ENCODE measurements at regions not wholly inside any gene's neighbourhood (a gene's known extent, or its start where the extent isn't known, plus 50 kb on each side); places are given as distances from the start of the nearest gene placed in this dataset.

GRCh38 chr2:58520903-58521302 lies 279.8 kb upstream of the FANCL start:
- intact Hi-C loops (cut with DNase I, micrococcal nuclease), result no loop called here
- no peaks in the 10 kb centered on the region for H3K9me3 Mint-ChIP-seq (ENCODE audit: low read depth)

GRCh38 chr2:58517881-58518280 lies 276.8 kb upstream of the FANCL start:
- ChIA-PET POLR2A (no interaction called here), CTCF (no interaction called here)
- Mint-ChIP-seq H3K4me3 (no peak overlapping the region), H3K27ac (no peak overlapping the region), H3K27me3 (no peaks in the 10 kb centered on the region), H3K4me1 (no peaks in the 10 kb centered on the region), H3K9me3 (ENCODE audit: low read depth) (no peaks in the 10 kb centered on the region), H3K36me3 (ENCODE audit: low read depth) (no peaks in the 10 kb centered on the region)
- ATAC-seq, result no peak
- DNase-seq, result no peak
- intact Hi-C loops (cut with DNase I, micrococcal nuclease), result no loop called here

More at GRCh38 chr2:58520903-58521302, 279.8 kb upstream of the FANCL start:
- H3K27ac Mint-ChIP-seq, result no peak overlapping the region
- POLR2A ChIA-PET, result no interaction called here
- DNase-seq, result no peak
- peaks cover under 1% of the 10 kb centered on the region for H3K27me3 Mint-ChIP-seq
- CTCF ChIA-PET, result interaction anchor here (0.7 to 0.9 kb wide), 2 partner anchors 51 to 268 kb away, joined by 3 read pairs; no protein-coding TSS in a partner anchor
- ATAC-seq, result no peak
- no peak overlapping the region for H3K4me3 Mint-ChIP-seq
- no peaks in the 10 kb centered on the region for H3K4me1 Mint-ChIP-seq
- H3K36me3 Mint-ChIP-seq (ENCODE audit: low read depth), result no peaks in the 10 kb centered on the region

- intact Hi-C loops (cut with DNase I, micrococcal nuclease), result no loop called here
- CTCF ChIA-PET, result interaction anchor here (1.1 kb wide), 1 partner anchor 671 kb away, joined by 4 read pairs; no protein-coding TSS in a partner anchor
- no peak for ATAC-seq
- no peak overlapping the region for H3K4me3 Mint-ChIP-seq
- POLR2A ChIA-PET, result no interaction called here
- no peak for DNase-seq
- H3K36me3 Mint-ChIP-seq (ENCODE audit: low read depth), result no peaks in the 10 kb centered on the region
- no peaks in the 10 kb centered on the region for H3K4me1 Mint-ChIP-seq
- no peaks in the 10 kb centered on the region for H3K9me3 Mint-ChIP-seq (ENCODE audit: low read depth)
- H3K27ac Mint-ChIP-seq, result no peak overlapping the region
- H3K27me3 Mint-ChIP-seq, result no peaks in the 10 kb centered on the region
Observed at GRCh38 chr2:58516695-58517094, 275.6 kb upstream of the FANCL start.

GRCh38 chr2:58515827-58516573 lies 274.9 kb upstream of the FANCL start:
- Mint-ChIP-seq H3K27ac (no peak overlapping the region), H3K4me1 (no peaks in the 10 kb centered on the region), H3K36me3 (ENCODE audit: low read depth) (no peaks in the 10 kb centered on the region), H3K9me3 (ENCODE audit: low read depth) (no peaks in the 10 kb centered on the region), H3K4me3 (no peak overlapping the region), H3K27me3 (no peaks in the 10 kb centered on the region)
- DNase-seq (peak; percentile 17), ATAC-seq (peak; percentile 85)
- intact Hi-C loops (cut with DNase I, micrococcal nuclease), result no loop called here
- ChIA-PET CTCF (interaction anchor here (1.1 kb wide), 1 partner anchor 671 kb away, joined by 4 read pairs; no protein-coding TSS in a partner anchor), POLR2A (interaction anchor here (0.6 kb wide), 1 partner anchor 259 kb away, joined by 3 read pairs; no protein-coding TSS in a partner anchor)

- intact Hi-C loops (cut with DNase I, micrococcal nuclease), result no loop called here
- Mint-ChIP-seq H3K9me3 (ENCODE audit: low read depth) (no peaks in the 10 kb centered on the region), H3K36me3 (ENCODE audit: low read depth) (no peaks in the 10 kb centered on the region), H3K27ac (no peak overlapping the region), H3K27me3 (no peaks in the 10 kb centered on the region), H3K4me3 (no peak overlapping the region), H3K4me1 (no peaks in the 10 kb centered on the region)
- ChIA-PET POLR2A (no interaction called here), CTCF (interaction anchor here (1.3 kb wide), 1 partner anchor 18 kb away, joined by 3 read pairs; no protein-coding TSS in a partner anchor)
- no peak for ATAC-seq
- no peak for DNase-seq
Observed at GRCh38 chr2:58514252-58514651, 273.1 kb upstream of the FANCL start.

- Mint-ChIP-seq H3K27ac (no peak overlapping the region), H3K4me3 (no peak overlapping the region), H3K36me3 (ENCODE audit: low read depth) (no peaks in the 10 kb centered on the region), H3K9me3 (ENCODE audit: low read depth) (no peaks in the 10 kb centered on the region), H3K4me1 (no peaks in the 10 kb centered on the region), H3K27me3 (no peaks in the 10 kb centered on the region)
- ChIA-PET POLR2A (no interaction called here), CTCF (no interaction called here)
- intact Hi-C loops (cut with DNase I, micrococcal nuclease), result no loop called here
- DNase-seq, result no peak
- ATAC-seq, result no peak
Observed at GRCh38 chr2:58512878-58513277, 271.8 kb upstream of the FANCL start.

- intact Hi-C loops (cut with DNase I, micrococcal nuclease), result no loop called here
- no peak for ATAC-seq
- H3K27ac Mint-ChIP-seq, result no peak overlapping the region
- no peaks in the 10 kb centered on the region for H3K4me1 Mint-ChIP-seq
- H3K9me3 Mint-ChIP-seq (ENCODE audit: low read depth), result no peaks in the 10 kb centered on the region
- no peak for DNase-seq
- H3K27me3 Mint-ChIP-seq, result no peaks in the 10 kb centered on the region
- H3K4me3 Mint-ChIP-seq, result no peak overlapping the region
- ChIA-PET POLR2A (no interaction called here), CTCF (no interaction called here)
- no peaks in the 10 kb centered on the region for H3K36me3 Mint-ChIP-seq (ENCODE audit: low read depth)
Observed at GRCh38 chr2:58508006-58508405, 266.9 kb upstream of the FANCL start.

- CTCF ChIA-PET, result no interaction called here
- Mint-ChIP-seq H3K9me3 (ENCODE audit: low read depth) (no peaks in the 10 kb centered on the region), H3K27me3 (no peaks in the 10 kb centered on the region), H3K4me1 (no peaks in the 10 kb centered on the region), H3K4me3 (no peak overlapping the region), H3K27ac (no peak overlapping the region), H3K36me3 (ENCODE audit: low read depth) (no peaks in the 10 kb centered on the region)
- POLR2A ChIA-PET, result no interaction called here
- ATAC-seq (no peak), DNase-seq (no peak)
- intact Hi-C loops (cut with DNase I, micrococcal nuclease), result no loop called here
Observed at GRCh38 chr2:58503918-58504317, 262.8 kb upstream of the FANCL start.

- intact Hi-C loops (cut with DNase I, micrococcal nuclease), result no loop called here
- Mint-ChIP-seq H3K4me3 (no peak overlapping the region), H3K4me1 (no peaks in the 10 kb centered on the region), H3K9me3 (ENCODE audit: low read depth) (no peaks in the 10 kb centered on the region), H3K36me3 (ENCODE audit: low read depth) (no peaks in the 10 kb centered on the region), H3K27ac (no peak overlapping the region), H3K27me3 (no peaks in the 10 kb centered on the region)
- CTCF ChIA-PET, result no interaction called here
- no peak for ATAC-seq
- POLR2A ChIA-PET, result no interaction called here
- no peak for DNase-seq
Observed at GRCh38 chr2:58502931-58503330, 261.8 kb upstream of the FANCL start.

- ATAC-seq, result no peak
- no peak overlapping the region for H3K4me3 Mint-ChIP-seq
Observed at GRCh38 chr2:58501371-58502160, 260.4 kb upstream of the FANCL start.

GRCh38 chr2:58497168-58497567 lies 256.0 kb upstream of the FANCL start:
- ChIA-PET POLR2A (no interaction called here), CTCF (no interaction called here)
- H3K9me3 Mint-ChIP-seq (ENCODE audit: low read depth), result no peaks in the 10 kb centered on the region
- no peak for ATAC-seq
- DNase-seq, result no peak
- no peaks in the 10 kb centered on the region for H3K4me1 Mint-ChIP-seq
- intact Hi-C loops (cut with DNase I, micrococcal nuclease), result no loop called here
- no peak overlapping the region for H3K27ac Mint-ChIP-seq
- no peak overlapping the region for H3K4me3 Mint-ChIP-seq
- H3K36me3 Mint-ChIP-seq (ENCODE audit: low read depth), result no peaks in the 10 kb centered on the region
- H3K27me3 Mint-ChIP-seq, result no peaks in the 10 kb centered on the region

More at GRCh38 chr2:58501371-58502160, 260.4 kb upstream of the FANCL start:
- H3K9me3 Mint-ChIP-seq (ENCODE audit: low read depth), result no peaks in the 10 kb centered on the region
- ChIA-PET CTCF (no interaction called here), POLR2A (no interaction called here)
- no peaks in the 10 kb centered on the region for H3K4me1 Mint-ChIP-seq
- H3K27me3 Mint-ChIP-seq, result no peaks in the 10 kb centered on the region
- no peak for DNase-seq
- no peak overlapping the region for H3K27ac Mint-ChIP-seq
- no peaks in the 10 kb centered on the region for H3K36me3 Mint-ChIP-seq (ENCODE audit: low read depth)
- intact Hi-C loops (cut with DNase I, micrococcal nuclease), result no loop called here

GRCh38 chr2:58495806-58496205 lies 254.7 kb upstream of the FANCL start:
- no peaks in the 10 kb centered on the region for H3K9me3 Mint-ChIP-seq (ENCODE audit: low read depth)
- H3K4me3 Mint-ChIP-seq, result no peak overlapping the region
- intact Hi-C loops (cut with DNase I, micrococcal nuclease), result no loop called here
- H3K4me1 Mint-ChIP-seq, result no peaks in the 10 kb centered on the region
- H3K27me3 Mint-ChIP-seq, result no peaks in the 10 kb centered on the region
- H3K36me3 Mint-ChIP-seq (ENCODE audit: low read depth), result no peaks in the 10 kb centered on the region
- ChIA-PET CTCF (interaction anchor here (1.1 kb wide), 1 partner anchor 19 kb away, joined by 3 read pairs; no protein-coding TSS in a partner anchor), POLR2A (no interaction called here)
- DNase-seq (no peak), ATAC-seq (no peak)
- no peak overlapping the region for H3K27ac Mint-ChIP-seq
